Upper lobe of left lung (tissue), 4 donors: ENCODE measurements at regions not wholly inside any gene's neighbourhood (a gene's known extent, or its start where the extent isn't known, plus 50 kb on each side); places are given as distances from the start of the nearest gene placed in this dataset.

ENCODE experiments used
- CTCF ChIP-seq, 6 experiments: fragments of 450-650 bp in 4 of 6; fragments of 200-600 bp in 2 of 6; sonication (generic) in 2 of 6; IDR thresholded peaks; one replicate each; pipeline ENCODE4 v1.5.1; 2016 to 2019; ENCODE audit warnings: antibody characterized with exemption in 6 of 6
- POLR2AphosphoS5 ChIP-seq, 2 donors: sonication (generic); formaldehyde crosslinking; IDR thresholded peaks; one replicate each; pipeline ENCODE4 v1.5.1; 2017; ENCODE audit warnings: antibody characterized with exemption in 2 of 2

GRCh38 chr5:120999550-120999949 is 535.5 kb downstream of the PRR16 start:
- TF ChIP-seq CTCF (IDR thresholded peaks at IDR 0.05) = no peak
- TF ChIP-seq POLR2AphosphoS5 (IDR thresholded peaks at IDR 0.05) = no peak
